Psoas muscle (tissue), 7 donors: ENCODE measurements at regions not wholly inside any gene's neighbourhood (a gene's known extent, or its start where the extent isn't known, plus 50 kb on each side); places are given as distances from the start of the nearest gene placed in this dataset.

Experiments used
- ATAC-seq, 4 donors: fragments of 200-7000 bp; cut with Tn5 transposase; one replicate each; pipeline ENCODE4 v1.9.1; 2020; ENCODE audit warnings: moderate library complexity in 3 of 4, mild to moderate bottlenecking in 2 of 4
- DNase-seq, 2 donors: peaks; one replicate each; pipeline ENCODE4 v3.0.0-alpha.2; 2020
- H3K27ac ChIP-seq: fragments of 200-600 bp; one replicate; pipeline ENCODE4 v1.8.0; 2022
- H3K27me3 ChIP-seq, 3 donors: fragments of 200-600 bp in 1 of 3; one replicate each; pipeline versions ENCODE4 v1.6.1 to v1.8.0; 2013 to 2022; ENCODE audit warnings: low read length in 2 of 3, mild to moderate bottlenecking in 2 of 3, moderate library complexity in 1 of 3; ENCODE audit not compliant: insufficient read depth in 3 of 3
- H3K36me3 ChIP-seq, 2 donors: fragments of 200-600 bp in 1 of 2; one replicate each; pipeline versions ENCODE4 v1.6.1 to v1.8.0; 2013 to 2022; ENCODE audit warnings: low read depth in 1 of 2, mild to moderate bottlenecking in 1 of 2, moderate library complexity in 1 of 2; ENCODE audit not compliant: insufficient read depth in 1 of 2
- H3K4me1 ChIP-seq: fragments of 200-600 bp; one replicate; pipeline ENCODE4 v1.8.0; 2022
- H3K4me3 ChIP-seq: fragments of 200-600 bp; one replicate; pipeline ENCODE4 v1.8.0; 2022; ENCODE audit warnings: mild to moderate bottlenecking
- H3K9me3 ChIP-seq: fragments of 200-600 bp; one replicate; pipeline ENCODE4 v1.8.0; 2022
- CTCF ChIP-seq: fragments of 200-600 bp; IDR thresholded peaks from one replicate; pipeline ENCODE4 v1.8.0; 2022; ENCODE audit warnings: antibody characterized with exemption
- WGBS, 3 donors: extraction: QIAGEN DNeasy Blood & Tissue Kit; methylation state at CpG; one replicate each; pipeline versions ENCODE4 v1.1.6 to v1.1.7; 2013; 5-methylcytosine and 5-hydroxymethylcytosine counted together
- intact Hi-C, 2 donors: fragments of 100-400 bp; cut with DNase I; formaldehyde crosslinking; loops; one replicate each; pipeline versions ENCODE4 v1.11.0 to v1.14.2; 2022
- donor health status: healthy with polysubstance abuse.
- donor health status: DM: no; HTN: no; CAD: no; lungs with moderate emphysema.
- donor health status: Bipolar disorder and iron deficiency.
- donor health status: healthy.
- donor health status: DM: yes; HTN: yes; CAD: no.
- donor health status: DM: no; HTN: no; CAD: no.
- donor health status: DM: yes; HTN: yes; CAD: no.

GRCh38 chr12:46608431-46609272 lies 217.1 kb downstream of the SLC38A4 start:
- intact Hi-C loops, result no loop called here
- TF ChIP-seq CTCF, result no peak
- 84 to 93% (median 86%) methylated on average over 1 of the region's 1 CpG for WGBS, 3 donors
- ATAC-seq, result peak in 3 of 4 donors; percentile 28 to 69 (median 55)
- peaks cover 14% of the 10 kb centered on the region for H3K4me1 ChIP-seq
- H3K27ac ChIP-seq, result peak overlapping the region; percentile 19
- H3K9me3 ChIP-seq, result no peaks in the 10 kb centered on the region
- DNase-seq, result no peak
- no peaks in the 10 kb centered on the region for H3K27me3 ChIP-seq
- no peaks in the 10 kb centered on the region for H3K36me3 ChIP-seq
- H3K4me3 ChIP-seq, result no peak overlapping the region

GRCh38 chr12:46604684-46605083 lies 221.1 kb downstream of the SLC38A4 start:
- whole genome bisulfite sequencing, 3 donors, result 92 to 96% (median 94%) methylated on average over 4 of the region's 4 CpGs
- Histone ChIP-seq H3K27me3 (no peaks in the 10 kb centered on the region), H3K36me3 (no peaks in the 10 kb centered on the region), H3K4me3 (no peak overlapping the region), H3K4me1 (peaks cover 14% of the 10 kb centered on the region), H3K9me3 (no peaks in the 10 kb centered on the region), H3K27ac (no peak overlapping the region)
- no peak for DNase-seq
- TF ChIP-seq CTCF, result no peak
- no peak for ATAC-seq
- intact Hi-C loops, result no loop called here

- H3K4me1 ChIP-seq, result peaks cover 9% of the 10 kb centered on the region
- WGBS, 3 donors, result 86 to 100% (median 96%) methylated on average over 3 of the region's 3 CpGs
- no peaks in the 10 kb centered on the region for H3K36me3 ChIP-seq
- H3K4me3 ChIP-seq, result no peak overlapping the region
- H3K27me3 ChIP-seq, result no peaks in the 10 kb centered on the region
- DNase-seq, result no peak
- TF ChIP-seq CTCF, result no peak
- H3K27ac ChIP-seq, result no peak overlapping the region
- intact Hi-C loops, result no loop called here
- no peaks in the 10 kb centered on the region for H3K9me3 ChIP-seq
- no peak for ATAC-seq
Observed at GRCh38 chr12:46603776-46604456, 221.9 kb downstream of the SLC38A4 start.

GRCh38 chr12:46602474-46602873 lies 223.3 kb downstream of the SLC38A4 start:
- intact Hi-C loops, result no loop called here
- H3K4me3 ChIP-seq, result no peak overlapping the region
- DNase-seq (no peak), ATAC-seq (no peak)
- H3K27ac ChIP-seq, result no peak overlapping the region
- no peaks in the 10 kb centered on the region for H3K36me3 ChIP-seq
- no peaks in the 10 kb centered on the region for H3K4me1 ChIP-seq
- H3K9me3 ChIP-seq, result no peaks in the 10 kb centered on the region
- no peak for TF ChIP-seq CTCF
- 95 to 97% (median 96%) methylated on average over 1 of the region's 1 CpG for WGBS, 3 donors
- H3K27me3 ChIP-seq, result no peaks in the 10 kb centered on the region
